ENCODE measurements at regions not wholly inside any gene's neighbourhood (a gene's known extent, or its start where the extent isn't known, plus 50 kb on each side); places are given as distances from the start of the nearest gene placed in this dataset.

DNA sequence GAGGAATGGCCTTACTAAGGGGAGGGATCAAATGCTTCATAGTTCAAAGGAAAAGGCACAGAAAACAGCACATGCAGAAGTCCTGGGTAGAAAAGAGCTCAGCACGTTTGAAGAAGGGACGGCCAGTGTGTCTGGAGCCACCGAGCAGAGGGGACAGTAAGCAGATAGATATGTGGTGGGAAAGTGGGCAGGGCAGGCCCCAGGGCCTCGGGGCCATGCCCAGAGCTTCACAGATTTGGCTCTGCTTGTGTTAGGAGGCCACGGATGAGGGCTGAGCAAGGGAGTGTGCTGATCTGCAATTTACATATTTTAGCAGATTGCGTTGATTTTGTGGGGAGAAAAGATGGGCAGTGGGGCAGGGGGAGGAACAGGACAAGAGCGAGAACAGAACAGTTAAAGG lies 343.1 kb downstream of the LPIN1 start:
- TF ChIP-seq CTCF (IDR thresholded peaks at IDR 0.05) (no peak), POLR2A (IDR thresholded peaks at IDR 0.05) (no peak)
- Histone ChIP-seq H3K4me3 (no peak overlapping the region), H3K27me3 (no peaks in the 10 kb centered on the region), H3K36me3 (replicated peaks in 1 of 2) (no peaks in the 10 kb centered on the region), H3K9me3 (replicated peaks in 1 of 3) (no peaks in the 10 kb centered on the region), H3K27ac (no peak overlapping the region), H3K4me1 (replicated peaks in 1 of 2) (no peaks in the 10 kb centered on the region)
- 86 to 93% (median 89%) methylated on average over 7 of the region's 7 CpGs for WGBS, 4 donors
- no peak for DNase-seq
- intact Hi-C loops (cut with DNase I) = no loop called here

- WGBS, 4 donors = 89 to 92% (median 91%) methylated on average over 3 of the region's 3 CpGs
- H3K36me3 ChIP-seq (replicated peaks in 1 of 2) = no peaks in the 10 kb centered on the region
- H3K9me3 ChIP-seq (replicated peaks in 1 of 3) = no peaks in the 10 kb centered on the region
- intact Hi-C loops (cut with DNase I) = no loop called here
- TF ChIP-seq CTCF (IDR thresholded peaks at IDR 0.05) (no peak), POLR2A (IDR thresholded peaks at IDR 0.05) (no peak)
- no peak for DNase-seq
- no peaks in the 10 kb centered on the region for H3K27me3 ChIP-seq
- no peak overlapping the region for H3K4me3 ChIP-seq
- no peaks in the 10 kb centered on the region for H3K4me1 ChIP-seq (replicated peaks in 1 of 2)
- H3K27ac ChIP-seq = no peak overlapping the region
These were observed 343.6 kb downstream of the LPIN1 start for GRCh38 chr2:12090072-12090471.

DNA sequence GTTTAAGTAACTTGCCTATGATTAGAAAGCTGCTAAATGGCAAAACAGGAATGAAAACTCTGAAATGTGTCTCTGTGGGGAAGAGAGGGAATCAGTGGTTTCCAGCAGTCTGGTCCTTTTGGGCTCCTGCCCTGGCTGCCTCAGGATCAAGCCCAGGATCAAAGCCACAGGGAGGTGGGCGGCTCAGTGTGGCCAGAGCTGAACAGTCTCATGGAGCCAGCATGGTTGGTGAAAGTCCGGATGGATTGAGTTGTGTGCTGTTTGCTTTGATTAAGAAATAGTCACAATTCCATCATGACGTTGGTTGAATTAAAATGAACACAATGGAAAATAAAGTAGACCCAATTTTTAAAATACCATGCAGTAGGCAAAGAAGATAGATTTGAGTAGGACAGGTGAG lies 344.2 kb downstream of the LPIN1 start:
- no peaks in the 10 kb centered on the region for H3K9me3 ChIP-seq (replicated peaks in 1 of 3)
- intact Hi-C loops (cut with DNase I) = no loop called here
- WGBS, 4 donors = 81 to 95% (median 88%) methylated on average over 3 of the region's 3 CpGs
- TF ChIP-seq POLR2A (IDR thresholded peaks at IDR 0.05) (no peak), CTCF (IDR thresholded peaks at IDR 0.05) (no peak)
- no peak overlapping the region for H3K4me3 ChIP-seq
- no peaks in the 10 kb centered on the region for H3K27me3 ChIP-seq
- no peak overlapping the region for H3K27ac ChIP-seq
- no peak for DNase-seq
- H3K36me3 ChIP-seq (replicated peaks in 1 of 2) = no peaks in the 10 kb centered on the region
- H3K4me1 ChIP-seq (replicated peaks in 1 of 2) = no peaks in the 10 kb centered on the region

GRCh38 chr2:12091201-12091806 lies 344.9 kb downstream of the LPIN1 start:
- no peaks in the 10 kb centered on the region for H3K9me3 ChIP-seq (replicated peaks in 1 of 3)
- no peak overlapping the region for H3K4me3 ChIP-seq
- WGBS, 4 donors = 79 to 88% (median 84%) methylated on average over 4 of the region's 4 CpGs
- no peak overlapping the region for H3K27ac ChIP-seq
- intact Hi-C loops (cut with DNase I) = no loop called here
- no peaks in the 10 kb centered on the region for H3K36me3 ChIP-seq (replicated peaks in 1 of 2)
- no peak for DNase-seq
- no peaks in the 10 kb centered on the region for H3K27me3 ChIP-seq
- TF ChIP-seq CTCF (IDR thresholded peaks at IDR 0.05) (no peak), POLR2A (IDR thresholded peaks at IDR 0.05) (no peak)
- H3K4me1 ChIP-seq (replicated peaks in 1 of 2) = no peaks in the 10 kb centered on the region
